ENCODE measurements at regions not wholly inside any gene's neighbourhood (a gene's known extent, or its start where the extent isn't known, plus 50 kb on each side); places are given as distances from the start of the nearest gene placed in this dataset.
"Not testable (repeated sequence)": the region's sequence is repeated elsewhere in the genome, so short reads cannot be mapped to it uniquely, and the experiment has no call there.

DNA sequence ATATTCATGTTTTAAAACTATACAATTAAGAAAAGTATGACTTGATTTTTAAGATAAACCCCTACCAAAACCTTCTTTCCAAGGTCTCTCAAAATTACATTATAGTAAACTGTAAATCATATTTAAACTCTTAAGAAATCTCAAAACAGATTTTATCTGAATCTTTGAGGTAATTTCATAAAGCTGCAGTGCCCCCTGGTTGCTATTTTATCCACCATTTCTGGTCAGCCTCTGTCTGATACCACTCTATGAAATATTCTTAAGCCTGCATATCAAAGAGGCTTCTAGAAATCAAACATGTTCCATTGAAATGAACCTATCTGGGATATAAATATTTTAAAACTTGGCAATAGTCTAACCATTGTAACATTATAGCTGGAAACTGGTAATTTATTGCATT, 317.3 kb downstream of the COL11A1 start:
- H3K27me3 ChIP-seq: no peaks in the 10 kb centered on the region
- intact Hi-C loops (cut with DNase I; ENCODE audit: low total_unique reads): no loop called here
- TF ChIP-seq POLR2A (IDR thresholded peaks at IDR 0.05): no peak
- DNase-seq (ENCODE audit: low spot score in 2 of 2): no peak
- H3K27ac ChIP-seq: no peak overlapping the region
- no peaks in the 10 kb centered on the region for H3K4me1 ChIP-seq
- H3K36me3 ChIP-seq: no peaks in the 10 kb centered on the region
- H3K4me3 ChIP-seq: no peak overlapping the region
- H3K9me3 ChIP-seq: no peaks in the 10 kb centered on the region

DNA sequence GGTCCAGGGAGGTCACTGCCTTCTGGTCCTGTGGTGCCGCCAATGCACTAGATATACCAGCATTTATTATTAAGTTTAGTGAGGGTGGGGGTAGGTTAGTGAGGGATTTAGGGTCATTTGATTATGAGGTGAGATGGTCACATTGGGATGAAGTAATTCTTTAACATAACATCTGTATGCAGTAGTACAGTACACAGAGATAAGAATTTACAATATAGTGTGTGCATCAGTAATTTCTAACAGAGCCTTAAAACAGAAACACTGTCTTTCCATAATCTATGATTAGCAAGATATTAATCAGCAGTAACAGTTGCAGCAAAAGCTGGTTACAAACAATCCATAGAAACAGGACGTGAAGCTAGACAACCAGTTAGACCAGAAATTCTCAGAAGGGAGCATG, 318.4 kb downstream of the COL11A1 start:
- H3K4me1 ChIP-seq; H3K27me3 ChIP-seq; H3K9me3 ChIP-seq; DNase-seq (ENCODE audit: low spot score in 2 of 2); H3K4me3 ChIP-seq; H3K27ac ChIP-seq; intact Hi-C loops (cut with DNase I; ENCODE audit: low total_unique reads); H3K36me3 ChIP-seq: not testable (repeated sequence)

GRCh38 chr1:102783487-102783886, 324.8 kb downstream of the COL11A1 start:
- Histone ChIP-seq H3K36me3 (no peaks in the 10 kb centered on the region), H3K27ac (no peak overlapping the region), H3K4me1 (no peaks in the 10 kb centered on the region), H3K4me3 (no peak overlapping the region), H3K9me3 (peaks cover 4 to 7% of the 10 kb centered on the region in 2 donors), H3K27me3 (no peaks in the 10 kb centered on the region)
- DNase-seq (ENCODE audit: low spot score in 2 of 2): no peak
- intact Hi-C loops (cut with DNase I; ENCODE audit: low total_unique reads): no loop called here
- TF ChIP-seq POLR2AphosphoS5 (IDR thresholded peaks at IDR 0.05) (no peak), POLR2A (IDR thresholded peaks at IDR 0.05) (no peak)
- TF ChIP-seq, protein P1, sequence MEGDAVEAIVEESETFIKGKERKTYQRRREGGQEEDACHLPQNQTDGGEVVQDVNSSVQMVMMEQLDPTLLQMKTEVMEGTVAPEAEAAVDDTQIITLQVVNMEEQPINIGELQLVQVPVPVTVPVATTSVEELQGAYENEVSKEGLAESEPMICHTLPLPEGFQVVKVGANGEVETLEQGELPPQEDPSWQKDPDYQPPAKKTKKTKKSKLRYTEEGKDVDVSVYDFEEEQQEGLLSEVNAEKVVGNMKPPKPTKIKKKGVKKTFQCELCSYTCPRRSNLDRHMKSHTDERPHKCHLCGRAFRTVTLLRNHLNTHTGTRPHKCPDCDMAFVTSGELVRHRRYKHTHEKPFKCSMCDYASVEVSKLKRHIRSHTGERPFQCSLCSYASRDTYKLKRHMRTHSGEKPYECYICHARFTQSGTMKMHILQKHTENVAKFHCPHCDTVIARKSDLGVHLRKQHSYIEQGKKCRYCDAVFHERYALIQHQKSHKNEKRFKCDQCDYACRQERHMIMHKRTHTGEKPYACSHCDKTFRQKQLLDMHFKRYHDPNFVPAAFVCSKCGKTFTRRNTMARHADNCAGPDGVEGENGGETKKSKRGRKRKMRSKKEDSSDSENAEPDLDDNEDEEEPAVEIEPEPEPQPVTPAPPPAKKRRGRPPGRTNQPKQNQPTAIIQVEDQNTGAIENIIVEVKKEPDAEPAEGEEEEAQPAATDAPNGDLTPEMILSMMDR (IDR thresholded peaks at IDR 0.05): no peak

- Histone ChIP-seq H3K4me1 (no peaks in the 10 kb centered on the region), H3K27me3 (no peaks in the 10 kb centered on the region), H3K36me3 (no peaks in the 10 kb centered on the region), H3K27ac (no peak overlapping the region), H3K9me3 (peaks cover 4 to 7% of the 10 kb centered on the region in 2 donors), H3K4me3 (no peak overlapping the region)
- DNase-seq (ENCODE audit: low spot score in 2 of 2): no peak
- no peak for TF ChIP-seq POLR2A (IDR thresholded peaks at IDR 0.05)
- TF ChIP-seq, protein P1 (IDR thresholded peaks at IDR 0.05): no peak
- TF ChIP-seq POLR2AphosphoS5 (IDR thresholded peaks at IDR 0.05): no peak
- intact Hi-C loops (cut with DNase I; ENCODE audit: low total_unique reads): no loop called here
Measured at GRCh38 chr1:102782144-102782543, 326.2 kb downstream of the COL11A1 start.

DNA sequence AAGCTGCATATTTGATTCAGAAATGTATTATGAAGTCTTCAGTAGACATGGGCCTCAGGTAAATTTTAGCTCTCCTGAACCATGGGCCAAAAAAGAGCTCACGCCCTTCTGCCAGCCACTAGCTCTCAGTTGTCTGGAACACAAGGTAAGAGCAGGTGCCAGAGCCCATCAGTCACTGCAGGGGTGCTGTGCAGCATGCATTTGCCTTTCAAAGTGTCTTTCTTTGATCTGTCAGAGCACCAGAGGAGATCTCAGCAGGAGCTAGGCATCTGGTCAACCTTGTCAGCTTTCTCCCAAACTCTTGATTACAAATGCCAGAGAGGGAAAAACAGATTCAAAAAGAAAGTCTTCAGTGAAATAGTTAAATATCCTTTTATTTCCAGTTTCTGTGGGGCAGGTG, 332.3 kb downstream of the COL11A1 start:
- Histone ChIP-seq H3K4me1 (no peaks in the 10 kb centered on the region), H3K36me3 (no peaks in the 10 kb centered on the region), H3K27me3 (no peaks in the 10 kb centered on the region), H3K4me3 (no peak overlapping the region), H3K9me3 (no peaks in the 10 kb centered on the region), H3K27ac (no peak overlapping the region)
- DNase-seq (ENCODE audit: low spot score in 2 of 2): no peak
- intact Hi-C loops (cut with DNase I; ENCODE audit: low total_unique reads): no loop called here
- TF ChIP-seq POLR2AphosphoS5 (IDR thresholded peaks at IDR 0.05): no peak
- TF ChIP-seq, protein P1 (IDR thresholded peaks at IDR 0.05): no peak
- no peak for TF ChIP-seq POLR2A (IDR thresholded peaks at IDR 0.05)

DNA sequence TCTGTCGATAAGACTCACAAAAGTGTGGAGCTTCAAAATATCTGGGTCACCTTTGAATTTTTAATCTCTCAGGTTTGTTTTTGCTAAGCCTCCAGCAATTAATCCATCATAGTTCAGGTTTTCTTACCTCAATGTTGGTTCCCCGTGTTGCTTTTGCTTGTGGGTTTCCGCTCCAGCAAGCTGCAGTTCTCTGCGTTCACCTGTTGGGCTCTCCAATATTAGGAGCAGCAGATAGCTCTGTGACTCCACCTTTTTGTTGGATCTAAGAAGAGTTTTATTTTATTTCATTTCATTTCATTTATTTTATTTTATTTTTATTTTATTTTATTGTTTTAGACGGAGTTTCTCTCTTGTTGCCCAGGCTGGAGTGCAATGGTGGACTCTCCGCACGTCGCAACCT, 335.5 kb downstream of the COL11A1 start:
- Histone ChIP-seq H3K4me1 (no peaks in the 10 kb centered on the region), H3K36me3 (no peaks in the 10 kb centered on the region)

More for the DNA sequence above, 335.5 kb downstream of the COL11A1 start:
- DNase-seq (ENCODE audit: low spot score in 2 of 2): no peak
- Histone ChIP-seq H3K9me3 (no peaks in the 10 kb centered on the region), H3K27ac (no peak overlapping the region), H3K4me3 (no peak overlapping the region), H3K27me3 (no peaks in the 10 kb centered on the region)
- intact Hi-C loops (cut with DNase I; ENCODE audit: low total_unique reads): no loop called here
- TF ChIP-seq, protein P1 (IDR thresholded peaks at IDR 0.05): no peak
- TF ChIP-seq POLR2AphosphoS5 (IDR thresholded peaks at IDR 0.05) (no peak), POLR2A (IDR thresholded peaks at IDR 0.05) (no peak)

Measured in breast epithelium (tissue), 4 donors.